PC-3 (cell line): ENCODE measurements at regions not wholly inside any gene's neighbourhood (a gene's known extent, or its start where the extent isn't known, plus 50 kb on each side); places are given as distances from the start of the nearest gene placed in this dataset.

ENCODE experiments used
- CTCF ChIP-seq: fragments of 300-600 bp; sonication (generic); conservative IDR thresholded peaks from 2 replicates; pipeline ENCODE4 v1.5.1; 2017; ENCODE audit warnings: antibody characterized with exemption, low read depth, mild to moderate bottlenecking, low read length
- EZH2 ChIP-seq: fragments of 300-600 bp; sonication (generic); IDR thresholded peaks from one replicate; pipeline ENCODE4 v1.6.1; 2017; ENCODE audit warnings: antibody characterized with exemption, mild to moderate bottlenecking, low read length; ENCODE audit not compliant: unreplicated experiment
- EZH2phosphoT487 ChIP-seq: fragments of 300-600 bp; sonication (generic); IDR thresholded peaks from 2 replicates; pipeline ENCODE4 v1.6.1; 2018; ENCODE audit warnings: mild to moderate bottlenecking, antibody characterized with exemption, low read length, borderline replicate concordance

DNA sequence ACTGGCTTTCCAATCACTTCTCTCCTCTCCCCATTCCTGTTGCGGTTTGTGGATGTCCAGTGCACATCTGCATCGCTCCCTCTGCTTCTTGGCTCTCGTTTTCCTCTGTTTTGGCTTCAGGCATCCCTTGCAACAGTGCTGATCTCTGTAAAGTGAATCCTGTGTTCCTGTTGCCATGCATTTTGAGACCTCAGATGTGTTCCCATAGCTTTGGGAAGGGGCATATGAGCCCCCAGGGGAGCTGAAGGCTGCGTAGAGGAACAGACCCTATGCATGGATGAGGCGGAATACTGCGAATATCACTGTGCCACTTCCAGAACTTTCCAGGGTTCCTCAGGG, 168.4 kb upstream of the HAAO start:
- TF ChIP-seq CTCF (no peak), EZH2 (no peak), EZH2phosphoT487 (no peak)
